ENCODE measurements at regions not wholly inside any gene's neighbourhood (a gene's known extent, or its start where the extent isn't known, plus 50 kb on each side); places are given as distances from the start of the nearest gene placed in this dataset.

GRCh38 chrX:42073448-42073847 lies 150.1 kb upstream of the CASK start:
- TF ChIP-seq REST (IDR thresholded peaks at IDR 0.05; ENCODE audit: insufficient read depth in 1 of 2, low read depth in 2 of 2, low read length in 1 of 2) = no peak
- TF ChIP-seq CTCF (IDR thresholded peaks at IDR 0.05) = no peak
- no peak for TF ChIP-seq POLR2AphosphoS5 (IDR thresholded peaks at IDR 0.05; ENCODE audit: low read depth, low read length)

Measured in Panc1 (cell line).